HCT116 (cell line): ENCODE measurements at regions not wholly inside any gene's neighbourhood (a gene's known extent, or its start where the extent isn't known, plus 50 kb on each side); places are given as distances from the start of the nearest gene placed in this dataset.

Source experiments
- ATAC-seq: fragments of 200-7000 bp; cut with Tn5 transposase; 2 replicates; pipeline ENCODE4 v1.9.1; 2020; ENCODE audit warnings: mild to moderate bottlenecking, moderate library complexity
- BruUV-seq: library from RNA; stranded (reverse); fragments of 400-500 nt; replicated peaks from 2 replicates; lab custom pipeline; 2021; lab: Mats Ljungman, UMichigan
- CTCF ChIA-PET: fragments of 300-600 bp; sonication (Branson Sonifier 250); formaldehyde crosslinking; loops from one replicate; lab custom pipeline; 2021; ENCODE audit warnings: antibody characterized with exemption; lab: Charles Lee
- POLR2A ChIA-PET: fragments of 300-600, 350-600 bp; sonication (Branson Sonifier 250); formaldehyde crosslinking; loops from one replicate; lab custom pipeline; 2021; ENCODE audit warnings: antibody characterized with exemption; lab: Charles Lee
- RAD21 ChIA-PET, 2 experiments: fragments of 300-600 bp; sonication (Branson Sonifier 250); formaldehyde crosslinking; loops; one replicate each; lab custom pipeline; 2023; ENCODE audit warnings: low total read pairs in 2 of 2; ENCODE audit not compliant: uncharacterized antibody in 2 of 2, unreplicated experiment in 2 of 2, low non-redundant PET in 1 of 2; lab: Charles Lee
- DNase-seq: peaks from one replicate; pipeline ENCODE4 v3.0.0-alpha.2; 2010; ENCODE audit warnings: low read depth, low spot score
- H2AFZ ChIP-seq: fragments of 200-600 bp; shearing (Covaris generic), sonication (generic); 2 replicates; pipeline ENCODE4 v1.6.1; 2017; ENCODE audit warnings: low read depth, mixed run types, mixed read lengths, antibody characterized with exemption, low read length; ENCODE audit not compliant: poor library complexity, severe bottlenecking
- H3K27ac ChIP-seq: 2 replicates; pipeline ENCODE4 v1.5.1; 2012; ENCODE audit warnings: low read depth, low read length
- H3K27me3 ChIP-seq: fragments of 200-600 bp; sonication (generic); 2 replicates; pipeline ENCODE4 v1.6.1; 2016; ENCODE audit warnings: mixed run types, low read length, mixed read lengths; ENCODE audit not compliant: insufficient read depth
- H3K36me3 ChIP-seq, 2 experiments: fragments of 200-500 bp in 1 of 2; fragments of 200-600 bp in 1 of 2; sonication (Bioruptor generic) in 1 of 2; sonication (generic) in 1 of 2; 2 replicates each; pipeline versions ENCODE4 v1.5.1 to v1.6.1; 2014 to 2016; ENCODE audit warnings: low read length in 2 of 2, inconsistent platforms in 1 of 2, mixed read lengths in 1 of 2, mixed run types in 1 of 2; ENCODE audit not compliant: insufficient read depth in 2 of 2, control insufficient read depth in 1 of 2
- H3K4me1 ChIP-seq, 2 experiments: fragments of 200-600 bp in 1 of 2; sonication (generic) in 1 of 2; 2 replicates each; pipeline versions ENCODE4 v1.5.1 to v1.6.1; 2012 to 2017; ENCODE audit warnings: low read length in 2 of 2, inconsistent platforms in 1 of 2, mild to moderate bottlenecking in 1 of 2, mixed read lengths in 1 of 2, mixed run types in 1 of 2, moderate library complexity in 1 of 2; ENCODE audit not compliant: insufficient read depth in 2 of 2, control insufficient read depth in 1 of 2
- H3K4me2 ChIP-seq: fragments of 200-600 bp; sonication (generic); 2 replicates; pipeline ENCODE4 v1.6.1; 2017; ENCODE audit warnings: mixed run types, low read length, mixed read lengths
- H3K4me3 ChIP-seq, 2 experiments: fragments of 200-600 bp in 1 of 2; sonication (generic) in 1 of 2; replicated peaks in 1 of 2; 2 replicates each; pipeline ENCODE4 v1.5.1; 2011 to 2016; ENCODE audit warnings: low read length in 2 of 2, control low read depth in 1 of 2, low read depth in 1 of 2, mild to moderate bottlenecking in 1 of 2, mixed read lengths in 1 of 2, mixed run types in 1 of 2
- H3K79me2 ChIP-seq: fragments of 200-600 bp; sonication (generic); 2 replicates; pipeline ENCODE4 v1.6.1; 2017; ENCODE audit warnings: mild to moderate bottlenecking, mixed run types, low read length, moderate library complexity, mixed read lengths; ENCODE audit not compliant: insufficient read depth
- H3K9ac ChIP-seq: fragments of 200-600 bp; sonication (generic); 2 replicates; pipeline ENCODE4 v1.6.1; 2016; ENCODE audit warnings: low read length, mixed read lengths
- H3K9me2 ChIP-seq: fragments of 200-600 bp; sonication (generic), shearing (Covaris generic); 2 replicates; pipeline ENCODE4 v1.6.1; 2017; ENCODE audit warnings: mixed run types, mild to moderate bottlenecking, moderate library complexity; ENCODE audit not compliant: insufficient read depth
- H3K9me3 ChIP-seq, 2 experiments: fragments of 200-500 bp in 1 of 2; fragments of 200-600 bp in 1 of 2; sonication (Bioruptor generic) in 1 of 2; sonication (generic) in 1 of 2; 2 replicates each; pipeline ENCODE4 v1.6.1; 2014 to 2017; ENCODE audit warnings: low read length in 2 of 2, mixed read lengths in 2 of 2, inconsistent platforms in 1 of 2, low read depth in 1 of 2, mild to moderate bottlenecking in 1 of 2, mixed run types in 1 of 2, moderate library complexity in 1 of 2; ENCODE audit not compliant: control insufficient read depth in 1 of 2, insufficient read depth in 1 of 2
- H4K20me1 ChIP-seq: fragments of 200-600 bp; sonication (generic), shearing (Covaris generic); 2 replicates; pipeline ENCODE4 v1.6.1; 2017; ENCODE audit warnings: mixed run types, mild to moderate bottlenecking, moderate library complexity; ENCODE audit not compliant: insufficient read depth
- CBX3 ChIP-seq: IDR thresholded peaks from 2 replicates; pipeline ENCODE4 v1.6.1; 2012; ENCODE audit warnings: low read depth
- CEBPB ChIP-seq: IDR thresholded peaks from 2 replicates; pipeline ENCODE4 v1.6.1; 2012; ENCODE audit warnings: low read depth
- ELF1 ChIP-seq: IDR thresholded peaks from 2 replicates; pipeline ENCODE4 v1.6.1; 2012; ENCODE audit warnings: low read depth, borderline replicate concordance
- EZH2phosphoT487 ChIP-seq: fragments of 200-600 bp; IDR thresholded peaks from 2 replicates; pipeline ENCODE4 v1.6.1; 2018; ENCODE audit warnings: antibody characterized with exemption, borderline replicate concordance
- MAX ChIP-seq: IDR thresholded peaks from 2 replicates; pipeline ENCODE4 v1.6.1; 2012
- RAD21 ChIP-seq: IDR thresholded peaks from 2 replicates; pipeline ENCODE4 v1.6.1; 2012; ENCODE audit warnings: low read depth, mild to moderate bottlenecking
- YY1 ChIP-seq: IDR thresholded peaks from 2 replicates; pipeline ENCODE4 v1.6.1; 2011; ENCODE audit warnings: low read length, low read depth, moderate library complexity, mild to moderate bottlenecking; ENCODE audit not compliant: insufficient replicate concordance; ENCODE audit errors: extremely low read depth
- ZBTB33 ChIP-seq: IDR thresholded peaks from 2 replicates; pipeline ENCODE4 v1.6.1; 2011; ENCODE audit warnings: mild to moderate bottlenecking, low read length, moderate library complexity; ENCODE audit not compliant: insufficient replicate concordance; ENCODE audit errors: extremely low read depth
- intact Hi-C: fragments of 100-400 bp; cut with micrococcal nuclease; formaldehyde crosslinking; loops from 2 replicates; pipeline ENCODE4 v1.10.0; 2022

GRCh38 chr11:123298488-123299447 lies 103.7 kb upstream of the CLMP start:
- ATAC-seq, result no peak
- no TSS peak for BruUV-seq
- H3K27me3 ChIP-seq, result no peaks in the 10 kb centered on the region
- H3K9me2 ChIP-seq, result no peaks in the 10 kb centered on the region
- ChIA-PET POLR2A (no interaction called here), RAD21 (no interaction called here), CTCF (interaction anchor here (1.2 to 1.4 kb wide), 2 partner anchors 52 to 180 kb away, joined by 4 to 5 read pairs; no protein-coding TSS in a partner anchor)
- TF ChIP-seq EZH2phosphoT487 (no peak), YY1 (no peak), RAD21 (no peak), MAX (no peak)
- no peak overlapping the region for H3K4me3 ChIP-seq
- DNase-seq, result no peak
- H3K9ac ChIP-seq, result no peak overlapping the region
- no peaks in the 10 kb centered on the region for H3K36me3 ChIP-seq
- no peak overlapping the region for H3K27ac ChIP-seq
- no peaks in the 10 kb centered on the region for H3K79me2 ChIP-seq
- no peak overlapping the region for H2AFZ ChIP-seq
- H3K4me1 ChIP-seq, result peaks cover 2 to 15% of the 10 kb centered on the region in 2 experiments; a peak in 2 of 4 replicates
- no peaks in the 10 kb centered on the region for H4K20me1 ChIP-seq
- intact Hi-C loops, result no loop called here
- H3K4me2 ChIP-seq, result no peak overlapping the region
- no peaks in the 10 kb centered on the region for H3K9me3 ChIP-seq

- no peaks in the 10 kb centered on the region for H3K9me2 ChIP-seq
- RAD21 ChIA-PET, result no interaction called here
- POLR2A ChIA-PET, result no interaction called here
- H3K9ac ChIP-seq, result no peak overlapping the region
- CTCF ChIA-PET, result interaction anchor here (1.1 to 1.2 kb wide), 2 partner anchors 31 to 115 kb away, joined by 3 read pairs; no protein-coding TSS in a partner anchor
- no peaks in the 10 kb centered on the region for H4K20me1 ChIP-seq
- H3K9me3 ChIP-seq, result no peaks in the 10 kb centered on the region
- H3K4me1 ChIP-seq, result no peaks in the 10 kb centered on the region
- no TSS peak for BruUV-seq
- DNase-seq (no peak), ATAC-seq (no peak)
- H3K4me2 ChIP-seq, result no peak overlapping the region
- H3K27ac ChIP-seq, result no peak overlapping the region
- H3K79me2 ChIP-seq, result no peaks in the 10 kb centered on the region
- no peaks in the 10 kb centered on the region for H3K36me3 ChIP-seq
- TF ChIP-seq CBX3 (no peak), CEBPB (no peak), ZBTB33 (no peak), ELF1 (no peak)
- no peak overlapping the region for H3K4me3 ChIP-seq
- no peaks in the 10 kb centered on the region for H3K27me3 ChIP-seq
- intact Hi-C loops, result no loop called here
- H2AFZ ChIP-seq, result no peak overlapping the region
Measured at GRCh38 chr11:123292647-123293046, 97.6 kb upstream of the CLMP start.
